K562 (cell line): ENCODE measurements at regions not wholly inside any gene's neighbourhood (a gene's known extent, or its start where the extent isn't known, plus 50 kb on each side); places are given as distances from the start of the nearest gene placed in this dataset.

ENCODE experiments used
- ATAC-seq: fragments of 200-7000 bp; cut with Tn5 transposase; 3 replicates; pipeline ENCODE4 v1.9.1; 2020; ENCODE audit warnings: moderate library complexity
- BruUV-seq: library from RNA; stranded (reverse); fragments of 400-500 nt; replicated peaks from 2 replicates; lab custom pipeline; 2021; lab: Mats Ljungman, UMichigan
- CTCF ChIA-PET: fragments of 300-600 bp; formaldehyde crosslinking; extraction: SDS; loops from one replicate; lab custom pipeline; 2021; ENCODE audit warnings: low intra/inter-chr PET ratio; lab: Yijun Ruan, JAX
- POLR2A ChIA-PET: fragments of 300-600, 350-650 bp; sonication (Branson Sonifier 250); formaldehyde crosslinking; extraction: SDS; loops from one replicate; lab custom pipeline; 2021; ENCODE audit warnings: antibody characterized with exemption, inconsistent platforms; lab: Yijun Ruan, JAX
- DNase-seq, 4 experiments: peaks; one replicate each; pipeline versions ENCODE4 v3.0.0 to v3.0.0-alpha.2; 2011 to 2018; ENCODE audit warnings: low spot score in 3 of 4, mixed read lengths in 3 of 4; ENCODE audit errors: extremely low read depth in 1 of 4
- FAIRE-seq: peaks from 2 replicates; lab custom pipeline; 2011; peaks lifted over from hg19 to GRCh38; lab: Jason Lieb, UNC
- H2AFZ ChIP-seq: 2 replicates; pipeline ENCODE4 v1.6.0; 2011; ENCODE audit warnings: low read depth, low read length, control low read depth, inconsistent platforms
- H3K27ac ChIP-seq: fragments of 200-600 bp; 3 replicates; pipeline ENCODE4 v1.8.0; 2011; ENCODE audit warnings: low read depth, mild to moderate bottlenecking, control low read depth, inconsistent platforms, low read length, moderate library complexity, mixed read lengths; ENCODE audit errors: extremely low read depth
- H3K27me3 ChIP-seq, 2 experiments: fragments of 300-600 bp in 1 of 2; 2 replicates in 1 of 2; 3 replicates in 1 of 2; pipeline versions ENCODE4 v1.6.0 to v1.8.0; 2011; ENCODE audit warnings: inconsistent platforms in 2 of 2, low read length in 2 of 2, mild to moderate bottlenecking in 1 of 2, mixed read lengths in 1 of 2, moderate library complexity in 1 of 2; ENCODE audit not compliant: control insufficient read depth in 2 of 2, insufficient read depth in 2 of 2
- H3K36me3 ChIP-seq: fragments of 300-600 bp; 3 replicates; pipeline ENCODE4 v1.8.0; 2011; ENCODE audit warnings: mild to moderate bottlenecking, low read length, inconsistent platforms; ENCODE audit not compliant: control insufficient read depth, insufficient read depth
- H3K4me1 ChIP-seq, 2 experiments: fragments of 200-600 bp in 1 of 2; replicated peaks in 1 of 2; 2 replicates in 1 of 2; 3 replicates in 1 of 2; pipeline versions ENCODE4 v1.5.1 to v1.8.0; 2011; ENCODE audit warnings: inconsistent platforms in 2 of 2, low read length in 2 of 2, mild to moderate bottlenecking in 1 of 2, mixed read lengths in 1 of 2, moderate library complexity in 1 of 2; ENCODE audit not compliant: control insufficient read depth in 2 of 2, insufficient read depth in 2 of 2
- H3K4me2 ChIP-seq: 2 replicates; pipeline ENCODE4 v1.6.1; 2011; ENCODE audit warnings: low read length, control low read depth, inconsistent platforms, mixed read lengths; ENCODE audit not compliant: insufficient read depth
- H3K4me3 ChIP-seq: fragments of 200-600 bp; sonication (generic), shearing (Covaris generic); 2 replicates; pipeline ENCODE4 v1.5.1; 2016; ENCODE audit warnings: control low read depth, inconsistent platforms
- H3K79me2 ChIP-seq: fragments of 200-600 bp; 3 replicates; pipeline ENCODE4 v1.8.0; 2011; ENCODE audit warnings: low read length, inconsistent platforms; ENCODE audit not compliant: control insufficient read depth, insufficient read depth
- H3K9ac ChIP-seq, 2 experiments: 2 replicates each; pipeline versions ENCODE4 v1.6.0 to v1.6.1; 2011; ENCODE audit warnings: low read depth in 2 of 2, low read length in 2 of 2, control low read depth in 1 of 2, inconsistent platforms in 1 of 2, mild to moderate bottlenecking in 1 of 2, mixed read lengths in 1 of 2; ENCODE audit not compliant: insufficient read depth in 1 of 2
- H3K9me1 ChIP-seq: one replicate; pipeline ENCODE4 v1.6.0; 2011; ENCODE audit warnings: inconsistent platforms, mild to moderate bottlenecking, low read length, moderate library complexity; ENCODE audit not compliant: control insufficient read depth, insufficient read depth
- H3K9me3 ChIP-seq: replicated peaks from 2 replicates; pipeline ENCODE4 v1.5.1; 2011; ENCODE audit warnings: low read depth, low read length, inconsistent platforms; ENCODE audit not compliant: control insufficient read depth, insufficient read depth
- H4K20me1 ChIP-seq: replicated peaks from 2 replicates; pipeline ENCODE4 v1.6.1; 2011; ENCODE audit warnings: low read length, inconsistent platforms, mixed read lengths; ENCODE audit not compliant: control insufficient read depth, insufficient read depth
- ARID2 ChIP-seq: fragments of 450-650 bp; IDR thresholded peaks from 2 replicates; pipeline ENCODE4 v1.6.1; 2017; ENCODE audit warnings: antibody characterized with exemption, mild to moderate bottlenecking
- KAT8 ChIP-seq: fragments of 450-650 bp; IDR thresholded peaks from 2 replicates; pipeline ENCODE4 v1.6.1; 2016; ENCODE audit warnings: low read depth, mild to moderate bottlenecking
- NCOA2 ChIP-seq, 2 experiments: fragments of 450-650 bp; IDR thresholded peaks; 2 replicates each; pipeline ENCODE4 v1.6.1; 2018; ENCODE audit warnings: mild to moderate bottlenecking in 2 of 2, moderate library complexity in 1 of 2; ENCODE audit not compliant: partially characterized antibody in 2 of 2
- NR1H2 ChIP-seq: sonication (generic); formaldehyde crosslinking; IDR thresholded peaks from 2 replicates; pipeline ENCODE4 v1.4.0; 2020; ENCODE audit warnings: mild to moderate bottlenecking, missing genetic modification reagents
- RBBP5 ChIP-seq: fragments of 200-600 bp; sonication (generic); IDR thresholded peaks from 2 replicates; pipeline ENCODE4 v1.6.1; 2012; ENCODE audit warnings: borderline replicate concordance, mild to moderate bottlenecking, low read length, control low read depth, inconsistent platforms; ENCODE audit not compliant: insufficient read depth, poor library complexity, severe bottlenecking
- RUNX1 ChIP-seq: sonication (generic); IDR thresholded peaks from 2 replicates; pipeline ENCODE4 v1.6.1; 2016; ENCODE audit warnings: antibody characterized with exemption, low read depth
- SRF ChIP-seq, 2 experiments: fragments of 250-450, 450-650 bp in 1 of 2; sonication (Bioruptor Pico) in 1 of 2; sonication (generic) in 1 of 2; formaldehyde crosslinking; IDR thresholded peaks; 2 replicates each; pipeline versions ENCODE4 v1.5.0 to v1.5.1; 2020 to 2022; ENCODE audit warnings: mild to moderate bottlenecking in 1 of 2, missing genetic modification reagents in 1 of 2
- ZC3H8 ChIP-seq: fragments of 450-650 bp; IDR thresholded peaks from 2 replicates; pipeline ENCODE4 v1.6.1; 2017
- ZSCAN29 ChIP-seq: fragments of 450-650 bp; IDR thresholded peaks from 2 replicates; pipeline ENCODE4 v1.6.1; 2017
- WGBS: fragments of 100-300 bp; shearing (Covaris generic); methylation state at CpG from one replicate; pipeline ENCODE4 v1.1.6; 2016; ENCODE audit warnings: low coverage, mixed read lengths; ENCODE audit not compliant: insufficient coverage; ENCODE audit errors: missing lambda C conversion rate; 5-methylcytosine and 5-hydroxymethylcytosine counted together
- in situ Hi-C: fragments of 300-500 bp; cut with MboI; formaldehyde crosslinking; loops from 4 replicates; pipeline ENCODE4 v1.15.0; 2018; ENCODE audit warnings: inconsistent platforms, mixed read lengths
- intact Hi-C: fragments of 100-400 bp; cut with micrococcal nuclease; formaldehyde crosslinking; loops from 2 replicates; pipeline ENCODE4 v1.14.2; 2022

DNA sequence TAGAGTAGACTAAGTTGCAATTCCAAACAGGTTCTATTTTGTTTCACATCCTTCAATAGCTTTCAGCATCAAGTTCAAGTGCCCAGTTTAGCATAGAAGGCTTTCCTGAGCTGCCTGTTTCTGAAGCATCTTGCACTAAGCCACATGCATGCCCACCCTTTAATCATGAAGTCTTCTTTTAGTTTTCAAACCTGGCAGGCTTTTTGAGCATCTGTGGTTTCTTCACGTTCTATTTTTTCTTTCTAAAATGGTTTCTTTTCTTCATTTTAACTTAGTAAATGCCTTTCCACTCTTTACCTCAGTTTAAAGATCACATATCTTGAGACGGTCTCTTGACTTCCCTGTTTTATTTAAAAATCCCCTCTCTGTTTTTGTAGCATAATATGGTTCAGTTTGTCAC is 360.1 kb downstream of the MAN2A1 start (continued):
- no peak for TF ChIP-seq RUNX1
- no peak for TF ChIP-seq RBBP5
- TF ChIP-seq ARID2: no peak
- no peak for TF ChIP-seq NCOA2 (IDR thresholded peaks at IDR 0.05; ENCODE audit: partially characterized antibody in 2 of 2)
- TF ChIP-seq KAT8: no peak

DNA sequence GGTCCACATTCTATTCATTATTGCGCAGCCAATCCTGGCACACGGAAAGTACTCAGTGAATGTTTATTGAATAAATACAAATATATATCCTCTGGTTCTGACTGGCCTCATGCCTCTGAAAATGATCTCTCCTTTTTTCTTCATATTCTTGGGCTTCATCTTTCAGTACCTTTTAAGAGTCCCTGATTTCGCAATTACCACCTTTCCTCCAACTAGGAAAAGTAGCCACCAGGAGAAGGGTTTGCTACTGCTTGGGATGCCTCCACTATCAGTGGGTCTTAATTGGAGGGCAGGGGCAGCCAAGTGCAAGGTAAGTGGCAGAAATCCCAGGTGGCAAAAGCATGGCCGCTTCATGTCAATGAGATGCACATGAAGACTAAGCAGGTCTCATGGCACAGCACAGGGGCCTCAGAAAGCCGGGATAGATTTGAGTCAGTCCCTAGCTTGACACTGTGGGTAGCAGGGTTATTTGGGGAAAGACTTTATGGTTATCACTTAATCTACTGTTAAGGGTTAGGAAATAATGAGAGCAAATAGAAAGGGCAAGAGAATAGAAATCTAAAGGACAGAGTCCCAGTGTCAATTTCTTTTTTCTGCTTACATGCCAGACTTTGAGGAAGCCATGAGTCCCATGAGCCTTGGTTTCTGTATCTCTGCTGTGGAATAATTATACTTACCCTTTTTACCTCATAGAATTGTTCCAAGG is 361.1 kb downstream of the MAN2A1 start:
- ChIA-PET POLR2A (no interaction called here), CTCF (no interaction called here)
- H3K9ac ChIP-seq: no peak overlapping the region
- DNase-seq (no peak), ATAC-seq (no peak), FAIRE-seq (no peak)
- H3K4me1 ChIP-seq: no peaks in the 10 kb centered on the region
- H3K9me3 ChIP-seq: no peaks in the 10 kb centered on the region
- intact Hi-C loops: no loop called here
- H3K36me3 ChIP-seq: no peaks in the 10 kb centered on the region
- no peaks in the 10 kb centered on the region for H3K9me1 ChIP-seq
- no peaks in the 10 kb centered on the region for H4K20me1 ChIP-seq
- no peak overlapping the region for H2AFZ ChIP-seq
- BruUV-seq: no TSS peak
- no peak overlapping the region for H3K4me2 ChIP-seq
- TF ChIP-seq ZC3H8 (no peak), SRF (CRISPR knock-in tag; IDR thresholded peaks at IDR 0.05) (no peak), ZSCAN29 (no peak), NR1H2 (CRISPR knock-in tag) (no peak)
- in situ Hi-C loops: no loop called here
- H3K79me2 ChIP-seq: no peaks in the 10 kb centered on the region
- WGBS: 0% methylated on average over 5 of the region's 5 CpGs
- no peaks in the 10 kb centered on the region for H3K27me3 ChIP-seq
- no peak overlapping the region for H3K27ac ChIP-seq
- H3K4me3 ChIP-seq: no peak overlapping the region
